ENCODE measurements at regions not wholly inside any gene's neighbourhood (a gene's known extent, or its start where the extent isn't known, plus 50 kb on each side); places are given as distances from the start of the nearest gene placed in this dataset.

- DNase-seq (ENCODE audit: low spot score) (no peak), ATAC-seq (no peak)
These were observed 524.1 kb upstream of the TBX3 start for GRCh38 chr12:115208098-115208497.

- DNase-seq (ENCODE audit: low spot score) (no peak), ATAC-seq (no peak)
These were observed 523.4 kb upstream of the TBX3 start for GRCh38 chr12:115207216-115207915.

- DNase-seq (ENCODE audit: low spot score), result no peak
- no peak for ATAC-seq
These were observed 522.8 kb upstream of the TBX3 start for GRCh38 chr12:115206801-115207200.

- ATAC-seq (no peak), DNase-seq (ENCODE audit: low spot score) (no peak)
These were observed 521.9 kb upstream of the TBX3 start for GRCh38 chr12:115205755-115206308.

GRCh38 chr12:115204957-115205754 lies 521.2 kb upstream of the TBX3 start:
- ATAC-seq (no peak), DNase-seq (ENCODE audit: low spot score) (no peak)

GRCh38 chr12:115203701-115204100 lies 519.7 kb upstream of the TBX3 start:
- DNase-seq (ENCODE audit: low spot score) (no peak), ATAC-seq (no peak)

GRCh38 chr12:115201966-115202365 lies 518.0 kb upstream of the TBX3 start:
- ATAC-seq, result no peak

GRCh38 chr12:115199831-115200230 lies 515.9 kb upstream of the TBX3 start:
- no peak for ATAC-seq
- no peak for DNase-seq (ENCODE audit: low spot score)

More at GRCh38 chr12:115201966-115202365, 518.0 kb upstream of the TBX3 start:
- DNase-seq (ENCODE audit: low spot score), result no peak

- ATAC-seq, result no peak
These were observed 510.9 kb upstream of the TBX3 start for GRCh38 chr12:115194857-115195256.

GRCh38 chr12:115194448-115194847 lies 510.5 kb upstream of the TBX3 start:
- no peak for ATAC-seq
- DNase-seq (ENCODE audit: low spot score), result no peak

More at GRCh38 chr12:115194857-115195256, 510.9 kb upstream of the TBX3 start:
- DNase-seq (ENCODE audit: low spot score), result no peak

- DNase-seq (ENCODE audit: low spot score), result no peak
- ATAC-seq, result no peak
These were observed 507.4 kb upstream of the TBX3 start for GRCh38 chr12:115191342-115191741.

GRCh38 chr12:115190010-115190770 lies 506.2 kb upstream of the TBX3 start:
- DNase-seq (ENCODE audit: low spot score) (no peak), ATAC-seq (no peak)

- DNase-seq (ENCODE audit: low spot score) (no peak), ATAC-seq (no peak)
These were observed 501.5 kb upstream of the TBX3 start for GRCh38 chr12:115185506-115185905.

GRCh38 chr12:115183752-115184151 lies 499.8 kb upstream of the TBX3 start:
- DNase-seq (ENCODE audit: low spot score) (no peak), ATAC-seq (no peak)

GRCh38 chr12:115177899-115178298 lies 493.9 kb upstream of the TBX3 start:
- DNase-seq (ENCODE audit: low spot score) (no peak), ATAC-seq (no peak)

GRCh38 chr12:115176741-115177400 lies 492.9 kb upstream of the TBX3 start:
- DNase-seq (ENCODE audit: low spot score), result no peak
- ATAC-seq, result no peak

GRCh38 chr12:115174920-115175319 lies 490.9 kb upstream of the TBX3 start:
- ATAC-seq (no peak), DNase-seq (ENCODE audit: low spot score) (no peak)

- no peak for DNase-seq (ENCODE audit: low spot score)
- ATAC-seq, result no peak
These were observed 488.5 kb upstream of the TBX3 start for GRCh38 chr12:115172521-115172920.

GRCh38 chr12:115169981-115170380 lies 486.0 kb upstream of the TBX3 start:
- DNase-seq (ENCODE audit: low spot score) (no peak), ATAC-seq (no peak)

GRCh38 chr12:115166698-115167315 lies 482.8 kb upstream of the TBX3 start:
- DNase-seq (ENCODE audit: low spot score) (no peak), ATAC-seq (peak; percentile 97)
